KBM-7 (cell line): ENCODE measurements at regions not wholly inside any gene's neighbourhood (a gene's known extent, or its start where the extent isn't known, plus 50 kb on each side); places are given as distances from the start of the nearest gene placed in this dataset.
"Not testable (repeated sequence)": the region's sequence is repeated elsewhere in the genome, so short reads cannot be mapped to it uniquely, and the experiment has no call there.

Experiments used
- DNase-seq: peaks from one replicate; pipeline ENCODE4 v3.0.0-alpha.2; 2015
- in situ Hi-C: fragments of 300-500 bp; cut with MboI; formaldehyde crosslinking; loops from 2 replicates; pipeline ENCODE4 v1.14.3; 2020; ENCODE audit warnings: low sequenced_read_pairs, low pct_unique_long_range_greater_than_20kb, mixed read lengths

DNA sequence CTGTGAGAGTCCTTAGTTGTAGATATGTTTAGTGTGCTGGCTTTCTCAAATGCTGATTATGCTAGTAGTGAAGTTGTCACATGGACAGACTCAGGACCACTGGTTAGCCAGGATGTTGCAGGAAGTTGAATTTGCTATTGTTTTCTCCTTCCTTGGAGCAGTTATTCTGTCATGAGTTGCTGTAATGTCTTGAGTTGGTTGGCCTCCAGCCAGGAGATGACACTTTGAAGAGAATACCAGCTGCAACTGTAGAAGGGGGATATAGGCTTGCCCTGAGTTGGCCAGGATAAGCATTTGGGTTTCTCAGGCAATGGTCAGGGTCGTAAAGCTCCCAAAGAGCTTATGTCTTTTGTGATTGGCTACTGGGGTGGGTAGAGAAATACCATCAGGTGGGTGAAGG is 206.7 kb downstream of the ZNF621 start:
- DNase-seq: no peak
- in situ Hi-C loops: no loop called here

DNA sequence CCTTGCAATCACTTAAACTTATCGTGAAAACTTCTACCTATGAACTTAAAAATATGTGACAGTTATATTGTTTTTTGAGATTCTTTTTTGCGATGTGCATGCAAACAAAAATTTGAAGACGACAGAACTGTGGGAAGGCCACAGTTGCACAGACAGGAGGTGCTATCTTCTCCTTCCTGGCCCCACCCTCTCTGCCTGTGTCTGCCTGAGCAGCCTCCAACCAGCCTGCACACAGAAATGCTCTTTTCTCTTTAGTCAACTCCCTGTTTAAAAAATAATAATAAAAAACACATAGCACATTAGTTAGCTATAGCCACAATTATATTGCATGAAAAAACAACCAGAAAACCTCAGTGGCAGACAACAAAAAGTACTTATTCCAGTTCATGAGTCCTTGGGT is 212.2 kb downstream of the ZNF621 start:
- DNase-seq: no peak
- in situ Hi-C loops: no loop called here

DNA sequence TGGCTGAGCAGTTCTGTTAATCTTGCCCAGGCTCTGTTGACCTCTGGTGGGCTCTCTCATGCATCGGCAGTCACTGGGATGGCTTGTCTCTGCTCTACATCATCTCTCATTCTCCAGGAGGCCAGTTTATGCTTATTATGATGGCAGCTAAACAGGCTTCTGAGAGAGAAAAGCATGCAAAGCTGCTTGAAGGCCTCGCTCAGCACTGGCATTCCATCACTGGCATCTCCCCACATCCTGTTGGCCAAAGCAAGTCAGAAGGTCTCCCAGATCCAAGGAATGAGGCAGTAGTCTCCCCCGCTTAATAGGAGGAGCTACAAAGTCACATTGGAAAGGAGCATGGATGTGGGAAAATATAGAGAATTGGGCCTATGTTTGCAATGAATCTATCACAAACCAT is 212.6 kb downstream of the ZNF621 start:
- no peak for DNase-seq
- in situ Hi-C loops: no loop called here

DNA sequence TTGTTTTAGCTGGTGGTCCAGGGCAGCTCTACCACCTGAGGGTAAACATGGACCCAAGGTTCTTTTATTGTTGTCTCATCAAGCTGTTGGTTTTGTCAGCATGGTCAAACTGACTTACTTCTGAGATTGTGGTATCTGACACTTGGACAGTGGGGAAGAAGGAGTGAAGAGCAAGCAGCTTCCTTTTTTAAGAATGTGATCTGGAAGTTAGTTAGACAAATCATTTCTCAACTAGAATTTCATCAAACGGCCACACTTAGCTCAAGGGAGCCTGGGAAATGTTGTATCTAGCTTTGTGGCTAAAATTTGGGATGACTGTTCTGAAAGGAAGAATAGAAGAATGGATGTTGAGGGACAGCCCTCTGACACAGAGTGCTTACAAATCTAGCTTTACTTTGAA is 215.2 kb downstream of the ZNF621 start:
- in situ Hi-C loops: no loop called here
- no peak for DNase-seq

DNA sequence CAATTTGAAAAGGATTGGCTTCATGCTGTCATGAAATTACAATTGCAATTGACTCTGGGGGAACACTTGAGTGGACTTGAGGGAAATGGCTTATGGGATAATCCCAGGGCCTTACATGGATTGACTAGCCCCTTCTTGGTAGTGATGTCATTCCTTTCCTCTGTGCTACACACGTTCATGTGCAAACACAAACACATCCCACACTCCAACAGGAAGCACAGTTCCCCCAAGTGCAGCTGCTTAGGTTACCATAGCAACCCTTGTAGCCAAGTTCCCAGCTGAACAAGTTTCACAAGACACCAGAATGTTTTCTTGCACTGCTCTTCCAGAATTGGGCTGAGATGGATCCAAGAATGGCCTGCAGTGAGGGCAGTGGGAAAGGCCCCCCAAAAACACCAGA is 217.0 kb downstream of the ZNF621 start:
- no peak for DNase-seq

DNA sequence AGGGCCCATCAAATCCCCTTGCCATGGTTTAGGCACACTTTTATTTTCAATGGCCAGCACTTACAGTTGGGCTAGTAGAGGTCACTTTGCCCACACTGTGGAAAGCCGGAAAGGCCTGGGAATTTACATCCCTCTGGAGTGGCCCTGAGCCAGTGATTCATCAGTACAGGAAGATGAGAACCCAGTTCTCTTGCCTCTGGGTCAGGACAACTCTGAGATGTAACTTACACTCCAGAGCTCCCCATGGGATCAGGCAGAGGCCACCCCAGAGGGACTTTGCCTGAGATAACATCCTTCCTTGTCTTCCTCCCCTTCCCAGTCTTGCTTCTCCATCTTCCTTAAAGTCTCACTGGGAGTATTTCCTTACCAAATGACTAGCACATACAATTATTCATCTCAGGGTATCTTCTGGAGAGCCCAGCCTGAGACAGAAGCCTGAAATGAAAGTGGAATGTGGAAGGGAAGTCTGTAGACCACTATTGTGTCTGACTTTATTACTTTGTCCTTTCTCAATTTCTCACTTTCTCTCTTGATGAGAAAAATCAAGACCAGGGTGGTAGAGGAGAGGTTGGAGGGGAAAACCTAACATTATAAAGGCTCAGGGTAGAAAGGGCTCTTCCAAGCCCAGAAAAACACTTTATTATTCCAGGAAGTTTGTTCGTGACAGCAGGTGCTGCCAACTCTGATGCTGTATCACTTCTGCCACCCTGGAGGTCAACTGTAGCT is 220.8 kb downstream of the ZNF621 start:
- in situ Hi-C loops: no loop called here
- no peak for DNase-seq

More for the DNA sequence above, 217.0 kb downstream of the ZNF621 start:
- in situ Hi-C loops: no loop called here

DNA sequence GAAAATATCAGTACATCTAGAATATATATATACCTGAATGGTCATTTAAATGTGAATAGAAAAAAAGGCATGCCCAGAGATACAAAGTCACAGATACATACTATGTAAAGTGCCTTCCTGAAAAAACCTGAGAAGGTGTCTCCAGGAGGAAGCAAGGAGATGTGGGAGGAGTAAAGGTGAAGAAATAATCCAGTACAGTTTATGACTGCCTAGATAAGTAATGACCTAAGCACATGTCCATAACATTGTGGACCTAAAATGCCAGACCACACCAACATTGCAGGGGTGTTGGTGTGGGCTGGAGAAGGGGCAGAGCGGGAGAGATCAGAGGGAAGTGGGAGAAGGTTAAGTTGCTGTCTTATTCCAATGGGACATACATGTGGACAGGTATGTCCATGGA is 226.9 kb downstream of the ZNF621 start:
- no peak for DNase-seq
- in situ Hi-C loops: no loop called here

DNA sequence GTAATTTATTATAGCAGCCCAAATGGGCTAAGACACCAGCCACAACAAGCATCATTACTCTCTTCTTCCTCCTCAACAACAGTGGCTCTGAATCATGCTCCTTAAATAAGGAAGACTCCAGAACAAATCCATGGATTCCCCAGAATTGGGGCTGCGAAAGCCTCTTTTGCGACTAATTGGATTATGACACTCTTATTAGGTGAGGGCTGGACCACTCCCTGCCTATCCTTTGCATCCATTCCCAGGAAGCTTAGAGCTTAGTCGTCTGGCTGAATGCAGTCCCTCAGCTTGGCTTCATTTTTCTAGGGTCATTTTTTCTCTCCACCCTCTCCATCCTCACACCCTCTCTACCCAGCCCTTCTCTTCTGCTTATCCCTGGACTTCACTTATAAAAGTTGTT is 227.7 kb downstream of the ZNF621 start:
- DNase-seq: no peak
- in situ Hi-C loops: no loop called here

DNA sequence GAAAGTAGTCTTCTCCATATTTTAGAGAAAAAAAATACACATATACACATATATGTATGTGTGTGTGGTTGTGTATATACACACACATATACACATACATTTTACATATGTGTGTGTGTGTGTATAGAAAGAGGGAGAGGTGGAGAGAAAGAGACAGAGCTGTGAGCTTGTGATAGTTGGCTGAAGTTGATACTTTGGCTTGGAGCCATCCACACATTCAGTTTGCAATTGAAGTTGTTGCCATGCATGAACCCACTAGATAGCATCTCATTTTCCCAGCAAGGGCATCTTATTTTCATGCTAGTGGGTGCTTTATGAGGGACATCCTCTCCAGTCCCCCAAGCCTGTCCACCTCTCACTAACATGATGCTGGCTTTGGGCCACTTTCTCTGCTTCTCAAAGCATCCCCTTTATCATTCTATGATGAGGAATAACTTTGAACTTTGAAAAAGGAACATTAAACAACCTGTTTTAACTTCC is 228.6 kb downstream of the ZNF621 start:
- in situ Hi-C loops: no loop called here
- DNase-seq: no peak

DNA sequence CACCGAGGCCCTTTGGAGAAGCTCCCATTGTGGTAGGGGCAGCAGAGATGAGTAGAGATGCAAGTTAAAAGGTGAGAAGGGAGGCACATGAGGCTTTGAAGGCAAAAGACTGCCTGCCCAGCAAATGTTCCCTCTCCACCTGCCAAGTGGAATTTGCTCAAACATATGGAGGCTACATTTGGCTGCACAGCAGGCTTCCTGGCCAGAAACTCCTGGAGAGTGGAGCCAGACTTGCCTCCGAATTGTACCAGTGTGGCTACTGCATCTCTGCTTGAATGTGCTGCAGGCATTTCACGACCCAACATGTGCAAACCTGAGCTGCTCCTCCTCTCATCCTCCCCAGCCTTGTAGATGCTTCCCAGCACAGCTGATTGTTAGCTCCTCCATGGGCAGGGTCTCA is 229.2 kb downstream of the ZNF621 start:
- no peak for DNase-seq
- in situ Hi-C loops: no loop called here

DNA sequence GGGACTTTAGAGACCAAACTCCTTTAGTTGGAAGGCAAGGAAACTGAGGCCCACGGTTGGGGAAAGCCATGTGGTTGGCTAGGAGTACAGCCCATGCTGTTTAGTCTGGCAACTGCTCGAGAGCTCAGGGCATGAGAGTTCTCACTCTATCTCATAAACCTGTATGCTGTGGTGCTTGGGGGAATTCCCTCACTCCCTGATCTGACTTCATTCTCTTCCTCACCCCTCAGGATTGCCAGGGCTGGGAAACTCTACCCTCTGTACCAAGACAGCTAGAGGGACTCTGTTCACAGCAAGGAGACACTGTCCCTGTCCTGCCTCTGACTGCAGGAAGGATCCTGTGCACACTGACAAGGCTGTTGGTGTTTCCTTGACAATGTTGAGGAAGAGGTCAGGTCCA is 230.2 kb downstream of the ZNF621 start:
- DNase-seq: no peak

DNA sequence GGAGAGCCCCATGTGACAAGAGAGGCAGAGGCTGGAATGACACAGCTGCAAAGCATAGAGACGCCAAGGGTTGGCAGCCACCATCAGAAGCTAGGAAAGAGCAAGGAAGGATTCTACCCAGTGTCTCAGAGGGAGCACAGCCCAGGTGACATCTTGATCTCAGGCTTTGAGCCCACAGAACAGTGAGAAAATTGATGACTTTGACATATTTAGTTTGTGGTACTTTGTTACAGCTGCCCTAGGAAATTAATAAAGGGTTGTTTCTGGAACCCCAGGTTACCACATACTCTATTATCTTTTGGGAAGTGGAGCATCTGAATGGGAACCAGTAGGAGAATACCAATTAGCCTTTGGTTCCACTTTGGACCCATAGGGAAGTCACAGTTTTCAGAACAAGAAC is 231.7 kb downstream of the ZNF621 start:
- in situ Hi-C loops: no loop called here
- no peak for DNase-seq

More for the DNA sequence above, 230.2 kb downstream of the ZNF621 start:
- in situ Hi-C loops: no loop called here

DNA sequence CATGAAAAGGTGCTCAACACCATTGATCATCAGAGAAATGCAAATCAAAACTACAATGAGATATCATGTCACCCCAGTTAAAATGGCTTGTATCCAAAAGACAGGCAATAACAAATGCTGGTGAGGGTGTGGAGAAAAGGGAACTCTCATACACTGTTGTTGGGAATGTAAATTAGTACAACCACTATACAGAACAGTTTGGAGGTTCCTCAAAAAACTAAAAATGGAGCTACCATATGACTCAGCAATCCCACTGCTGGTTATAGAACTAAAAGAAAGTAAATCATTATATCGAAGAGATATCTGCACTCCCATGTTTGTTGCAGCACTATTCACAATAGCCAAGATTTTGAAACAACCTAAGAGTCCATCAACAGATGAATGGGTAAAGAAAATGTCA is 238.0 kb downstream of the ZNF621 start:
- DNase-seq: peak; percentile 19
- in situ Hi-C loops: not testable (repeated sequence)

DNA sequence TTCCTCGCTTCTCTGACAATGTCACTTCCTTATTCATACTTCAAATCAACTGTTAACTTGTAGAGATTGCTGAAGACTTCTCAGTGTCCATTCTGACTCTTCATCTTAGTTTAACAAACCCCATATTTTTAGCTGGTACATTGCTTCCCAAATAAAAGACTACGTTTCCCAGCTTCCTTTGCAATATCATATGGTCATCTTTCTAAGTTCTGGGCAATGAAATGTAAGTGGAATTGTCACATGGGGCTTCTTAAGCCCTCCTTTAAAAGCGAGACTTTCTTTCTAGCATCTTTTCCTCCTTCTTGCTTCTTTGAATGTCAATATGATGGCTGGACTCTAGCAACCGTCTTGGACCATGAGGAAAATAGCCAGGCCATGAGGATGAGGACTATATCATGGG is 239.0 kb downstream of the ZNF621 start:
- no peak for DNase-seq
- in situ Hi-C loops: no loop called here

DNA sequence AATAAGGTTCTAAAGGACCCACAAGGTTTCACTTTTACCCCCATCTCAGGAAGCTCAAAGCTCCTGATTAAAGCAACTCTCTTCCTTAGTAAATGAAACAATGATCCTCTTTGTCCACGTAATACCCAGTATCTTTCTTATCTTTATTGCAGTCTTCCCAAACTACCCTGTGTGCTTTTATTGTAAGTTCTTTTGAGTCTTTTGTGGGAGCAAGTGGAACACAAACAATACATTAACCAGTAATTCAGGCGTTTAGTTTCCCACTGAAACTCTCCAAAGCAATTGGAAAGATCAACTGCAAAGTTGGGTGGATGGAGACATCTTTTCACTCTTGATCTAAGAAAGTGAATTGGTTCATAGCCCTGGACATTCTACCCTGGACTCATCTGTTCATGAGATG is 240.0 kb downstream of the ZNF621 start:
- DNase-seq: no peak
- in situ Hi-C loops: no loop called here

DNA sequence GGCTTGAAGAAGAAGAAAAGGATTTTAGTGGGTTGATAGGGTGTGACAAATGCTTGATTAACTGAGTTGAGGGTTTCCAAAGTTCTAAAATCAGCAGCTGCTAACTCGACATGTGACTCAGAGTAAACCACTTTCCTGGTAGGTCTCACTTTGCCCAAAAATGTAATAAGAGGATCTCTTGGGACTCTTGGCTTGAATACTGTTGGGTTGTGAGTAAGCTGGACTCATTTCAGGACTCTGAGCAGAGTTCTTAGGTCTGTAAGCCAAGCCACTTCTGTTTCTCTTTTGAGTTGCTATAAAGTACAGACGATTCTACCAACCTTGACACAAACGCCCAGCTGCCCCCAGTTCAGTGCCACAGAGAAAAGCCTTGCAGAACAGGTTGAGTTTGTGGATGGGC is 241.1 kb downstream of the ZNF621 start:
- DNase-seq: no peak
- in situ Hi-C loops: no loop called here

DNA sequence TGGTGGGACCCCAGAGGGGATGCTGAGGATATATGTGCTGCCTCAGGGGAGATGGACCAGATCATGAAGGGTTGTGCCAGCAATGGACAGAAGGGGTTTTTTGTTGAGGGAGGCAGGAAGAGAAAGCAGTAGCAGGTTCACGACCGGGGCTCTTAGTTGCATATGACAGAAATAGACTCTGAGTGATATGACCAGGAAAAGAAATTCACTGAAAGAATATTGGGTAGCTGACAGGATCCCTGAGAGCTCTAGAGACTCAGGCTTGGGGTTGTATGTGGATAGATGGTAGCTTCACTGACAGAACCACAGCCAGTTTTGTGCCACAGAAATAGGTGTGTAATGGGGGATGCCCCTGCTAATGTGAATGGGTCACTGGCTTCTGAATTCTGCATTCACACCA is 241.6 kb downstream of the ZNF621 start:
- no peak for DNase-seq
- in situ Hi-C loops: no loop called here

DNA sequence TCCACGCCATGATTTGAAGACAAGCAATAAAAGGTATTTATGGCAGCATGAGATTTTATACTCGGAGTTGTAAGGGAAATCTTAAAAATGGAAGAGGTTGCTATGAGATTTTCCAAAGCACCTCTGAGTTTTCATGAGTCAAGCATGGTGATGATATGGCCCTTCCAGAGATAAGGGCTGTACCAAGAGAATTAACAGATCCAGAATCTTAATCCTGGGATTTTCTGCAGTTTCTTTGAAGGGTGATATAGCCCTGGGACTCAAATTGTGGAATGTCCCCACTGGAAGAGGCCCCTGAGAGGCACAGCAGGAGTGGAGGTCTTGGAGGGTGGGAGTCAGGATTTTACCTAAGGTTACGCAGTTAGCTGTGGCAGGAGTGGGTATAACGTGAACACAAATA is 243.3 kb downstream of the ZNF621 start:
- DNase-seq: no peak
- in situ Hi-C loops: no loop called here

DNA sequence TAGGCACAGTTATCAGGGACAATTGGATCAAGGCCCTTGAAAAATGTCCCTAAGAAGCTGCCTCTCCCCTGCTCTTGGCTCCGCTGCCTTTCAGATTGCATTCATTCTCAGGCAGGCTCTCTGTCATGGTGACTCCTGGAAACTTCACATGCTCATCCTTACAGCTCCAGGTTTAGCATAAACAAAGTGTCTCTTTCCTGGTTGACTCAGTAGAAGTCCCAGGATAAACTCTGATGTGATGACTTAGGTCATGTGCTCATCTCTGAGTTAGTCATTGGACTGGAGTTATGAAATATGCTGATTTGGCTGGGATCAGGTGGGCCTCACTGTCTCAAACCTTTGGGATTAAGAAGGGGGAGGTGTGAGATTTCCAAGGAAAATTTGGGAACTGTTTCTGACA is 243.8 kb downstream of the ZNF621 start:
- in situ Hi-C loops: no loop called here
- no peak for DNase-seq

DNA sequence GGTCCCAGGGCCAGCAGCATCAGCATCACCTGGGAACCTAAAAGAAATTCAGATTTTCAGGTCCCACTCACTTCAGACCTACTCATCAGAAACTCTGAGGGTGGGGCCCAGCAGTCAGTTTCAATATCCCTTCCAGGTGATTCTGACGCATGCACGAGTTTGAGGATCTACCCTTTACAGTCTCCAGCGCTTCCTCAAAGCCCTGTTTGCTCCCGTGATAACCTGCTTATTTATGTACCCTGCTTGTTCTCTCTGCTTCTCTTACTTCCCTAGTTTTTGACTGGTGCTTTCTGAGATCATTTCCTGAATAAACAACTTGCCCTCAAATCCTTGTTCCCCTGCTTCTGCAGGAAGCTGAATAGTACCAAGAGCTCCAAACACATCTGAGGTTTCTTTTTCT is 245.3 kb downstream of the ZNF621 start:
- DNase-seq: peak; percentile 5
- in situ Hi-C loops: no loop called here

DNA sequence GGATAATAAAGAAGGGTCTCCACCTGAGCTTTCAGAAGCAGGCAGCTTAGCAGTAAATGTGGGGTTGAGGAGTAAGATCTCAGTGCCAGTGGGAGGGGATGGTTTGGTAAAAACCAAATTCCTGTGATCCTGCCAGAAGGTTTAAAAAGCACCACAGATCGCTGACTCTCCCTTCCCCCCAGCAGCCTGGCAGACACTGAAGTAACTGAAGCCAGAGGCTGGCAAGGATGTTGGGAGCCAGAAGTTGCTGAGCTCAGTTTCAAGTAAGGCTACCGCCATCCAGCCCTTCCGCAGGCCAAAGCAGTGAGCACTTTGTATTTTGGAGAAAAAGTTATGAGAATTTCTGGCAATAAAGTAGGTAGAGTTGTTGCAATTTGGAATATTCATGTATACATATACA is 246.4 kb downstream of the ZNF621 start:
- in situ Hi-C loops: no loop called here
- DNase-seq: no peak
